ENCODE measurements at regions not wholly inside any gene's neighbourhood (a gene's known extent, or its start where the extent isn't known, plus 50 kb on each side); places are given as distances from the start of the nearest gene placed in this dataset.

DNA sequence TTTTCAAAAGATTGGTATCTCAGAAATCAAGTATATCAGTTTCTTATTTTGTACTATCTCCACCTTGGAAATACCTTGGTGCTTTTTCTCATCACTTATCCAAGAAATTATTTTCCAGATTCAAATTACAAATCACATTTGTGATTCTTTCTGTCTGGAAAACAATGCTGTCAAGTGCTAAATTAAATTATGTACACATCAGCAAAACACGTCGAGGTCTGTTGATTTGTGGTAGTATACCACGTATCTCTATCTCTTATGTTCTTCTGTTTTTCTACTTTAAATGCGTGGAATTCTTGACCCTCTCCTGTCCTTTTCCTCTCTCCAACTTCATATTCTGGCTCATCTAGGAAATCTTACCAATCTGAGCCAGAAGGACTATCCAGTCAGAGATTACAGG, 214.5 kb downstream of the PTN start:
- no peaks in the 10 kb centered on the region for H3K27me3 ChIP-seq (ENCODE audit: insufficient read depth, low read depth, low read length)
- no peaks in the 10 kb centered on the region for H3K79me2 ChIP-seq (replicated peaks; ENCODE audit: insufficient read depth, low read length)
- no peak overlapping the region for H3K9ac ChIP-seq (ENCODE audit: low read length)
- H3K4me2 ChIP-seq (ENCODE audit: low read length) = no peak overlapping the region
- no peaks in the 10 kb centered on the region for H3K9me3 ChIP-seq (ENCODE audit: low read length)
- H2AFZ ChIP-seq (ENCODE audit: low read depth, low read length) = no peak overlapping the region
- no peaks in the 10 kb centered on the region for H3K9me2 ChIP-seq (ENCODE audit: insufficient read depth, low read length)
- H3K36me3 ChIP-seq (ENCODE audit: insufficient read depth, low read length) = no peaks in the 10 kb centered on the region
- H3F3A ChIP-seq (ENCODE audit: insufficient read depth, low read length, poor library complexity, severe bottlenecking) = no peaks in the 10 kb centered on the region
- TF ChIP-seq RAD21 (conservative IDR thresholded peaks at IDR 0.05) (no peak), POLR2AphosphoS5 (IDR thresholded peaks at IDR 0.05) (no peak)
- H3K27ac ChIP-seq (ENCODE audit: low read length) = no peak overlapping the region
- H4K20me1 ChIP-seq (ENCODE audit: insufficient read depth) = no peaks in the 10 kb centered on the region
- H3K4me3 ChIP-seq (ENCODE audit: low read length) = no peak overlapping the region

- Histone ChIP-seq H3F3A (ENCODE audit: insufficient read depth, low read length, poor library complexity, severe bottlenecking) (no peaks in the 10 kb centered on the region), H3K27ac (ENCODE audit: low read length) (no peak overlapping the region), H3K9ac (ENCODE audit: low read length) (no peak overlapping the region)
Observed at GRCh38 chr7:137127806-137128205, 215.7 kb downstream of the PTN start.

GRCh38 chr7:137127058-137127457, 216.5 kb downstream of the PTN start:
- H3K79me2 ChIP-seq (replicated peaks; ENCODE audit: insufficient read depth, low read length) = no peaks in the 10 kb centered on the region
- no peaks in the 10 kb centered on the region for H3K27me3 ChIP-seq (ENCODE audit: insufficient read depth, low read depth, low read length)
- H3K4me3 ChIP-seq (ENCODE audit: low read length) = no peak overlapping the region
- no peaks in the 10 kb centered on the region for H3F3A ChIP-seq (ENCODE audit: insufficient read depth, low read length, poor library complexity, severe bottlenecking)
- no peaks in the 10 kb centered on the region for H4K20me1 ChIP-seq (ENCODE audit: insufficient read depth)
- no peak overlapping the region for H3K9ac ChIP-seq (ENCODE audit: low read length)
- H3K9me2 ChIP-seq (ENCODE audit: insufficient read depth, low read length) = no peaks in the 10 kb centered on the region
- no peak overlapping the region for H2AFZ ChIP-seq (ENCODE audit: low read depth, low read length)
- H3K36me3 ChIP-seq (ENCODE audit: insufficient read depth, low read length) = no peaks in the 10 kb centered on the region
- TF ChIP-seq EP300 (conservative IDR thresholded peaks at IDR 0.05; ENCODE audit: poor library complexity, severe bottlenecking) (no peak), MXI1 (conservative IDR thresholded peaks at IDR 0.05; ENCODE audit: poor library complexity, severe bottlenecking) (no peak), POLR2AphosphoS5 (IDR thresholded peaks at IDR 0.05) (no peak)
- TF ChIP-seq, protein P1, sequence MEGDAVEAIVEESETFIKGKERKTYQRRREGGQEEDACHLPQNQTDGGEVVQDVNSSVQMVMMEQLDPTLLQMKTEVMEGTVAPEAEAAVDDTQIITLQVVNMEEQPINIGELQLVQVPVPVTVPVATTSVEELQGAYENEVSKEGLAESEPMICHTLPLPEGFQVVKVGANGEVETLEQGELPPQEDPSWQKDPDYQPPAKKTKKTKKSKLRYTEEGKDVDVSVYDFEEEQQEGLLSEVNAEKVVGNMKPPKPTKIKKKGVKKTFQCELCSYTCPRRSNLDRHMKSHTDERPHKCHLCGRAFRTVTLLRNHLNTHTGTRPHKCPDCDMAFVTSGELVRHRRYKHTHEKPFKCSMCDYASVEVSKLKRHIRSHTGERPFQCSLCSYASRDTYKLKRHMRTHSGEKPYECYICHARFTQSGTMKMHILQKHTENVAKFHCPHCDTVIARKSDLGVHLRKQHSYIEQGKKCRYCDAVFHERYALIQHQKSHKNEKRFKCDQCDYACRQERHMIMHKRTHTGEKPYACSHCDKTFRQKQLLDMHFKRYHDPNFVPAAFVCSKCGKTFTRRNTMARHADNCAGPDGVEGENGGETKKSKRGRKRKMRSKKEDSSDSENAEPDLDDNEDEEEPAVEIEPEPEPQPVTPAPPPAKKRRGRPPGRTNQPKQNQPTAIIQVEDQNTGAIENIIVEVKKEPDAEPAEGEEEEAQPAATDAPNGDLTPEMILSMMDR (IDR thresholded peaks at IDR 0.05; ENCODE audit: poor library complexity, severe bottlenecking) = no peak
- TF ChIP-seq, protein P2, sequence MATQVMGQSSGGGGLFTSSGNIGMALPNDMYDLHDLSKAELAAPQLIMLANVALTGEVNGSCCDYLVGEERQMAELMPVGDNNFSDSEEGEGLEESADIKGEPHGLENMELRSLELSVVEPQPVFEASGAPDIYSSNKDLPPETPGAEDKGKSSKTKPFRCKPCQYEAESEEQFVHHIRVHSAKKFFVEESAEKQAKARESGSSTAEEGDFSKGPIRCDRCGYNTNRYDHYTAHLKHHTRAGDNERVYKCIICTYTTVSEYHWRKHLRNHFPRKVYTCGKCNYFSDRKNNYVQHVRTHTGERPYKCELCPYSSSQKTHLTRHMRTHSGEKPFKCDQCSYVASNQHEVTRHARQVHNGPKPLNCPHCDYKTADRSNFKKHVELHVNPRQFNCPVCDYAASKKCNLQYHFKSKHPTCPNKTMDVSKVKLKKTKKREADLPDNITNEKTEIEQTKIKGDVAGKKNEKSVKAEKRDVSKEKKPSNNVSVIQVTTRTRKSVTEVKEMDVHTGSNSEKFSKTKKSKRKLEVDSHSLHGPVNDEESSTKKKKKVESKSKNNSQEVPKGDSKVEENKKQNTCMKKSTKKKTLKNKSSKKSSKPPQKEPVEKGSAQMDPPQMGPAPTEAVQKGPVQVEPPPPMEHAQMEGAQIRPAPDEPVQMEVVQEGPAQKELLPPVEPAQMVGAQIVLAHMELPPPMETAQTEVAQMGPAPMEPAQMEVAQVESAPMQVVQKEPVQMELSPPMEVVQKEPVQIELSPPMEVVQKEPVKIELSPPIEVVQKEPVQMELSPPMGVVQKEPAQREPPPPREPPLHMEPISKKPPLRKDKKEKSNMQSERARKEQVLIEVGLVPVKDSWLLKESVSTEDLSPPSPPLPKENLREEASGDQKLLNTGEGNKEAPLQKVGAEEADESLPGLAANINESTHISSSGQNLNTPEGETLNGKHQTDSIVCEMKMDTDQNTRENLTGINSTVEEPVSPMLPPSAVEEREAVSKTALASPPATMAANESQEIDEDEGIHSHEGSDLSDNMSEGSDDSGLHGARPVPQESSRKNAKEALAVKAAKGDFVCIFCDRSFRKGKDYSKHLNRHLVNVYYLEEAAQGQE (IDR thresholded peaks at IDR 0.05; ENCODE audit: borderline replicate concordance) = no peak
- H3K4me2 ChIP-seq (ENCODE audit: low read length) = no peak overlapping the region
- H3K27ac ChIP-seq (ENCODE audit: low read length) = no peak overlapping the region
- no peaks in the 10 kb centered on the region for H3K9me3 ChIP-seq (ENCODE audit: low read length)

More at GRCh38 chr7:137127806-137128205, 215.7 kb downstream of the PTN start:
- Histone ChIP-seq H3K36me3 (ENCODE audit: insufficient read depth, low read length) (no peaks in the 10 kb centered on the region), H3K9me2 (ENCODE audit: insufficient read depth, low read length) (no peaks in the 10 kb centered on the region), H3K4me2 (ENCODE audit: low read length) (no peak overlapping the region), H3K4me3 (ENCODE audit: low read length) (no peak overlapping the region), H3K79me2 (replicated peaks; ENCODE audit: insufficient read depth, low read length) (no peaks in the 10 kb centered on the region), H2AFZ (ENCODE audit: low read depth, low read length) (no peak overlapping the region), H4K20me1 (ENCODE audit: insufficient read depth) (no peaks in the 10 kb centered on the region), H3K27me3 (ENCODE audit: insufficient read depth, low read depth, low read length) (no peaks in the 10 kb centered on the region), H3K9me3 (ENCODE audit: low read length) (no peaks in the 10 kb centered on the region)
- TF ChIP-seq EP300 (conservative IDR thresholded peaks at IDR 0.05; ENCODE audit: poor library complexity, severe bottlenecking) (no peak), MXI1 (conservative IDR thresholded peaks at IDR 0.05; ENCODE audit: poor library complexity, severe bottlenecking) (no peak), RAD21 (conservative IDR thresholded peaks at IDR 0.05) (no peak), POLR2AphosphoS5 (IDR thresholded peaks at IDR 0.05) (no peak)
